Fibroblast of villous mesenchyme (primary cell): ENCODE measurements at regions not wholly inside any gene's neighbourhood (a gene's known extent, or its start where the extent isn't known, plus 50 kb on each side); places are given as distances from the start of the nearest gene placed in this dataset.

Experiments used
- DNase-seq: peaks from one replicate; pipeline ENCODE4 v3.0.0-alpha.2; 2010; ENCODE audit warnings: low read depth
- H3K4me3 ChIP-seq: 2 replicates; pipeline ENCODE4 v1.5.1; 2011; ENCODE audit warnings: low read depth, mild to moderate bottlenecking, low read length
- CTCF ChIP-seq: IDR thresholded peaks from 2 replicates; pipeline ENCODE4 v1.5.1; 2012; ENCODE audit warnings: low read depth, mild to moderate bottlenecking, low read length; ENCODE audit not compliant: insufficient read depth

- H3K4me3 ChIP-seq: no peak overlapping the region
- TF ChIP-seq CTCF: no peak
- DNase-seq: no peak
Observed at GRCh38 chr16:48105976-48106375, 49.8 kb downstream of the ABCC12 start.

- no peak overlapping the region for H3K4me3 ChIP-seq
- TF ChIP-seq CTCF: no peak
- DNase-seq: no peak
Observed at GRCh38 chr16:48105456-48105855, 50.3 kb downstream of the ABCC12 start.

DNA sequence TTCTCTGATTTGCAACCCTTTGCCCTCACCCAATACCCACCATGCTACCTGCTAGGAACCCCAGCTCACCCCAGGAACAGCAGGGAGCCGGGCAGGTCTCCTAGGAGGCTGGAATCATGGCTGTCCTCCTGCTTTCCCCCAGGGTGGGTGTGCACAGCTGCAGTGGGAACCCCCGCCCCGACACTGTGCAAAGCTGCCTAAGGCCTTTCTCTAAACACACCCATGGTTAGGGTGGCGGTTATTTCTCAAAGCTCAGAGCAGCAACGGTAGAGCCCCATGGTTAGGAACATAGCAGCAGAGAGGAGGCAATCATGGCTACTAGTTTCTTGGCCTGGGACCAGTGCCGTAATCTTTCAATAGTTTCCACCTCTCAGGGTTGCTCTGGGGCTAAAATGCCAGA is 52.2 kb downstream of the ABCC12 start:
- no peak for TF ChIP-seq CTCF
- no peak for DNase-seq
- no peak overlapping the region for H3K4me3 ChIP-seq

- no peak overlapping the region for H3K4me3 ChIP-seq
- TF ChIP-seq CTCF: no peak
- no peak for DNase-seq
Observed at GRCh38 chr16:48102083-48103008, 53.4 kb downstream of the ABCC12 start.

GRCh38 chr16:48101069-48101674 is 54.6 kb downstream of the ABCC12 start:
- no peak for TF ChIP-seq CTCF
- no peak for DNase-seq
- no peak overlapping the region for H3K4me3 ChIP-seq

DNA sequence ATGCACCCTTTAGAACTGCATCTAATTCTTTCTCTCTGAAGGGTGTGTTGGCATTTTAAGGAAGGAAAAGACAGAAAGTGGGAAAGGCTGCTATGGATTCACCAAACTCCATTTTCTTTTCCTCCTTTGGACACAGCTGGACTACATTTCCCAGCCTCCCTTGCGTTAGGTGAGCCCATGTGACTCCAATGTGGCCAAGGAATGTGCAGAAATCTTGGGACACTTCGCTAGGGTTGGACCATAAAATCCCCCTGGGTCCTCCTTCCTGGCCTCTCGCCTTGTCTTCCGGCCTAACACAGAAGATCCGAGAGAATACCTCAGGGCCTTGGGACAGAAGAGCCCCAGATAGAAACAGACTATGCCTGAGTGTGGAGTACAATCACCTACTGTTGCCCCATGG is 56.3 kb downstream of the ABCC12 start:
- DNase-seq: peak; percentile 14
- TF ChIP-seq CTCF: no peak
- no peak overlapping the region for H3K4me3 ChIP-seq
